ENCODE measurements at regions not wholly inside any gene's neighbourhood (a gene's known extent, or its start where the extent isn't known, plus 50 kb on each side); places are given as distances from the start of the nearest gene placed in this dataset.

- no peak for DNase-seq
These were observed 69.1 kb upstream of the PUM3 start for GRCh38 chr9:2913026-2913425.

- no peak for DNase-seq
These were observed 63.5 kb upstream of the PUM3 start for GRCh38 chr9:2907411-2907810.

GRCh38 chr9:2904242-2904930 is 60.5 kb upstream of the PUM3 start:
- no peak for DNase-seq
